ENCODE measurements at regions not wholly inside any gene's neighbourhood (a gene's known extent, or its start where the extent isn't known, plus 50 kb on each side); places are given as distances from the start of the nearest gene placed in this dataset.

- Histone ChIP-seq H3K9ac (no peak overlapping the region), H3K4me1 (ENCODE audit: low read depth, poor library complexity, severe bottlenecking) (no peaks in the 10 kb centered on the region), H4K20me1 (ENCODE audit: insufficient read depth) (no peaks in the 10 kb centered on the region), H3K4me3 (IDR thresholded peaks at IDR 0.05; ENCODE audit: insufficient read depth, low read depth, low read length) (no peak overlapping the region), H3K36me3 (ENCODE audit: insufficient read depth) (no peaks in the 10 kb centered on the region), H3K4me2 (no peak overlapping the region), H3K79me2 (ENCODE audit: insufficient read depth, low read depth) (no peaks in the 10 kb centered on the region), H2AFZ (ENCODE audit: low read depth) (no peak overlapping the region), H3K27ac (no peak overlapping the region), H3K27me3 (ENCODE audit: insufficient read depth, low read depth) (no peaks in the 10 kb centered on the region)
- no peak for TF ChIP-seq CTCF (conservative IDR thresholded peaks at IDR 0.05; ENCODE audit: low read depth, low read length)
Observed at GRCh38 chr5:159509002-159509660, 178.8 kb upstream of the IL12B start.

GRCh38 chr5:159510282-159510681, 180.0 kb upstream of the IL12B start:
- no peak for TF ChIP-seq CTCF (conservative IDR thresholded peaks at IDR 0.05; ENCODE audit: low read depth, low read length)
- Histone ChIP-seq H3K36me3 (ENCODE audit: insufficient read depth) (no peaks in the 10 kb centered on the region), H3K9ac (no peak overlapping the region), H3K4me3 (IDR thresholded peaks at IDR 0.05; ENCODE audit: insufficient read depth, low read depth, low read length) (no peak overlapping the region), H4K20me1 (ENCODE audit: insufficient read depth) (no peaks in the 10 kb centered on the region), H3K79me2 (ENCODE audit: insufficient read depth, low read depth) (no peaks in the 10 kb centered on the region), H3K4me2 (no peak overlapping the region), H3K27me3 (ENCODE audit: insufficient read depth, low read depth) (no peaks in the 10 kb centered on the region), H3K27ac (no peak overlapping the region), H2AFZ (ENCODE audit: low read depth) (no peak overlapping the region), H3K4me1 (ENCODE audit: low read depth, poor library complexity, severe bottlenecking) (no peaks in the 10 kb centered on the region)

GRCh38 chr5:159511570-159511969, 181.3 kb upstream of the IL12B start:
- TF ChIP-seq CTCF (conservative IDR thresholded peaks at IDR 0.05; ENCODE audit: low read depth, low read length), result no peak
- Histone ChIP-seq H3K36me3 (ENCODE audit: insufficient read depth) (no peaks in the 10 kb centered on the region), H4K20me1 (ENCODE audit: insufficient read depth) (no peaks in the 10 kb centered on the region), H3K27ac (no peak overlapping the region), H3K79me2 (ENCODE audit: insufficient read depth, low read depth) (no peaks in the 10 kb centered on the region), H3K4me3 (IDR thresholded peaks at IDR 0.05; ENCODE audit: insufficient read depth, low read depth, low read length) (no peak overlapping the region), H3K27me3 (ENCODE audit: insufficient read depth, low read depth) (no peaks in the 10 kb centered on the region), H2AFZ (ENCODE audit: low read depth) (no peak overlapping the region), H3K9ac (no peak overlapping the region), H3K4me2 (no peak overlapping the region), H3K4me1 (ENCODE audit: low read depth, poor library complexity, severe bottlenecking) (no peaks in the 10 kb centered on the region)

GRCh38 chr5:159512064-159512463, 181.8 kb upstream of the IL12B start:
- Histone ChIP-seq H3K79me2 (ENCODE audit: insufficient read depth, low read depth) (no peaks in the 10 kb centered on the region), H3K4me2 (no peak overlapping the region), H3K36me3 (ENCODE audit: insufficient read depth) (no peaks in the 10 kb centered on the region), H3K27ac (no peak overlapping the region), H2AFZ (ENCODE audit: low read depth) (no peak overlapping the region), H3K27me3 (ENCODE audit: insufficient read depth, low read depth) (no peaks in the 10 kb centered on the region), H3K9ac (no peak overlapping the region), H3K4me3 (IDR thresholded peaks at IDR 0.05; ENCODE audit: insufficient read depth, low read depth, low read length) (no peak overlapping the region), H4K20me1 (ENCODE audit: insufficient read depth) (no peaks in the 10 kb centered on the region), H3K4me1 (ENCODE audit: low read depth, poor library complexity, severe bottlenecking) (no peaks in the 10 kb centered on the region)
- TF ChIP-seq CTCF (conservative IDR thresholded peaks at IDR 0.05; ENCODE audit: low read depth, low read length), result no peak

Measured in KMS-11 (cell line).